BE2C (cell line): ENCODE measurements at regions not wholly inside any gene's neighbourhood (a gene's known extent, or its start where the extent isn't known, plus 50 kb on each side); places are given as distances from the start of the nearest gene placed in this dataset.

Experiments
- DNase-seq: peaks from one replicate; pipeline ENCODE4 v3.0.0-alpha.2; 2020
- H3K27me3 ChIP-seq: fragments of 250-450 bp; sonication (Bioruptor Pico); 2 replicates; pipeline ENCODE4 v1.5.1; 2020; ENCODE audit warnings: mild to moderate bottlenecking
- H3K36me3 ChIP-seq: fragments of 250-450 bp; sonication (Bioruptor Pico); 2 replicates; pipeline ENCODE4 v1.5.1; 2020; ENCODE audit warnings: mild to moderate bottlenecking
- H3K4me1 ChIP-seq: fragments of 250-450 bp; sonication (Bioruptor Pico); 2 replicates; pipeline ENCODE4 v1.5.1; 2020
- H3K4me3 ChIP-seq: 2 replicates; pipeline ENCODE4 v1.5.1; 2011; ENCODE audit warnings: low read depth, low read length
- H3K9me3 ChIP-seq: fragments of 250-450 bp; sonication (Bioruptor Pico); 2 replicates; pipeline ENCODE4 v1.5.1; 2020
- TF ChIP-seq, protein P1 (sequence below): IDR thresholded peaks from 2 replicates; pipeline ENCODE4 v1.5.1; 2012; ENCODE audit warnings: mild to moderate bottlenecking, low read depth, low read length

DNA sequence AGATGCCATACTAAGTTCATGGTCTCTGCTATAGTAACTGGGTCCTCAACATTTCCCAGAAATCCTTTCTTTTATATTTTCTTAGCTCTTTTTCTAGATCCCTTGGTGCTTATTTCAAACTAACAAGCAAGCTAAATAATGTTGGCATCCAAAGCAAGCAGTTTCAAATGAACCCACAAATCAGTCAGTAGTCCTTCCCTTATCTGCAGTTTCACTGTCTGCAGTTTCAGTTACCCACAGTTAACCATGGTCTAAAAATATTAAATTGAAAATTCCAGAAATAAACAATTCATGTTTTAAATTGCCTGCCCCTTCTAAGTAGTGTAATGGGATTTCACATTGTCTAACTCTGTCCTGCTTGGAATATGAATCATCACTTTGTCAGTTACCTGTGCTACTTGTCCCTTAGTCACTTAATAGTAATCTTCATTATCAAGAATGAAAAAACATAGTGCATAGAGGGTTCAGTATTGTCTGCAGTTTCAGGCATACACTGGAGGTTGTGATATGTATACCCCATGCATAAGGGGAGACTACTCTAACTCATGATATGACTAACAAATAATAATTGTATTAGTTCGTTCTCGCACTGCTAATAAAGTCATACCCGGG lies 633.7 kb downstream of the MECOM start:
- TF ChIP-seq, protein P1, sequence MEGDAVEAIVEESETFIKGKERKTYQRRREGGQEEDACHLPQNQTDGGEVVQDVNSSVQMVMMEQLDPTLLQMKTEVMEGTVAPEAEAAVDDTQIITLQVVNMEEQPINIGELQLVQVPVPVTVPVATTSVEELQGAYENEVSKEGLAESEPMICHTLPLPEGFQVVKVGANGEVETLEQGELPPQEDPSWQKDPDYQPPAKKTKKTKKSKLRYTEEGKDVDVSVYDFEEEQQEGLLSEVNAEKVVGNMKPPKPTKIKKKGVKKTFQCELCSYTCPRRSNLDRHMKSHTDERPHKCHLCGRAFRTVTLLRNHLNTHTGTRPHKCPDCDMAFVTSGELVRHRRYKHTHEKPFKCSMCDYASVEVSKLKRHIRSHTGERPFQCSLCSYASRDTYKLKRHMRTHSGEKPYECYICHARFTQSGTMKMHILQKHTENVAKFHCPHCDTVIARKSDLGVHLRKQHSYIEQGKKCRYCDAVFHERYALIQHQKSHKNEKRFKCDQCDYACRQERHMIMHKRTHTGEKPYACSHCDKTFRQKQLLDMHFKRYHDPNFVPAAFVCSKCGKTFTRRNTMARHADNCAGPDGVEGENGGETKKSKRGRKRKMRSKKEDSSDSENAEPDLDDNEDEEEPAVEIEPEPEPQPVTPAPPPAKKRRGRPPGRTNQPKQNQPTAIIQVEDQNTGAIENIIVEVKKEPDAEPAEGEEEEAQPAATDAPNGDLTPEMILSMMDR, result no peak
- DNase-seq, result no peak
- Histone ChIP-seq H3K4me1 (no peaks in the 10 kb centered on the region), H3K36me3 (no peaks in the 10 kb centered on the region), H3K27me3 (no peaks in the 10 kb centered on the region; the same call in 1 of the 2 replicates), H3K4me3 (no peak overlapping the region), H3K9me3 (no peaks in the 10 kb centered on the region)

DNA sequence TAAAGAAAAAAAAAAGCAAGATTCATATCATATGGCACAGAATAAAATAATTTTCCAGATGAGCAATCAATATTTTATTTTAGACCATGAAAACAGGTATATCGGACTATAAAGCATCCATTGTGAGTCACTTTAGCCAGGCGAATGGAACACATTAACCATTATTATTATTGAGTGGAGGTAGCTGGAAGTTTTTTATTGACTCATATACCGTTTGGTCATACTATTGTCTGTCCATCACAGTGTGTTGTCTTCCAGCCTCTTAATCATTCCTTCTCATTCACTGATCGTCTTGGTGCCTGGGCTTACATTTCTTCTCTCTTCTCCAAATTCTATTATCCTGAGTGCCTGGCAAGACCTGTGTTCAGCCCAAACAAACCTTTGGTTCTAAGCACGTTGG lies 634.8 kb downstream of the MECOM start:
- no peaks in the 10 kb centered on the region for H3K9me3 ChIP-seq
- no peaks in the 10 kb centered on the region for H3K4me1 ChIP-seq
- no peak for DNase-seq
- no peaks in the 10 kb centered on the region; the same call in 1 of the 2 replicates for H3K27me3 ChIP-seq
- no peaks in the 10 kb centered on the region for H3K36me3 ChIP-seq
- TF ChIP-seq, protein P1, result no peak
- no peak overlapping the region for H3K4me3 ChIP-seq

DNA sequence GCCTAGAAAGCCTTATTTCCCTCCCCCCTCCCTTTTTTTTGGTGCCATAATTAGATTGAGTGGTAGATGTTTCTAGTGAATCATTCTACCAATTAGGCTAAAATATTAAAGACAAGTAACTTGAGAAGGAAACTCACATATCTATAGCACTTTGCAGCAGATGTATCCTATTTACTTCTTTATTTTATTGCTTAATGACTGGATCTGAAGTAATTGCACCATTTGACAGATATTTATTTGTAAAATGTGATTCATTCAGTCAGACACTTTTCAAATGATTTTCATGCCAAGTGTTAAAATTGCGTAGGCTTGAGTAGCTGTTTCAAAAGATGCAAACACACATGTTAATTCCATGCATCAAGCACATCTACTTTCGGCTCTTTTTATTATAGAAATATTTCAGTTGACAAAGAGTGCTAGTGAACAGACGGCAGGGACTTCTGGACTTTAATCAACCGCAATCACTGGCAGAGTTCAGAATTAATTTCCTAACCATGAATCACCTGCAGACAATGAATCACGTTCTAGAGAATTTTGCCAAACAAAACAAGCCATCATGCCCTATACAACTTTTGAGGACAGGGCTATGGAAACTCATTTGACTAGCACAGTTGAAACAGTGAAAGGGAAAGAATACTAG lies 636.8 kb downstream of the MECOM start:
- Histone ChIP-seq H3K4me3 (no peak overlapping the region), H3K9me3 (no peaks in the 10 kb centered on the region), H3K36me3 (no peaks in the 10 kb centered on the region), H3K4me1 (no peaks in the 10 kb centered on the region), H3K27me3 (no peaks in the 10 kb centered on the region; the same call in 1 of the 2 replicates)
- TF ChIP-seq, protein P1, result no peak
- DNase-seq, result no peak

DNA sequence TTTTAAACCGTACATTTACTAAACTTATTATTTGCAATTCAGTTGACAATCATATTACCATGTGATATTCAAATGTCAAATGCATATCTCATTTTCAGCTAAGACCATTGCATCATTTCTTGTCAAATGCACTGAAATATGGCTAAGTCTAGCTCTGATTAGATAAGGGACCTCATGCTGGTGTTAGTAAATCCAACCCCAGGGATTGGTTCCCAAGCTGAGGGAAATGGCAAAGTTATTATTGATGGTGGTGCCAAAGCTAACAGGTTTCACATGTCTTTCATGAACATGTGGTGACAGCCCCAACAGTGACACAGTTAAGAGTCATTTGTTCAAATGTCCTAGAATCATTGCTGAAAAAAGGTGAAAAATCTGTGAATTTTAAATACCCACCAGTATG lies 641.1 kb downstream of the MECOM start:
- TF ChIP-seq, protein P1, result no peak
- no peaks in the 10 kb centered on the region for H3K36me3 ChIP-seq
- DNase-seq, result no peak
- H3K9me3 ChIP-seq, result no peaks in the 10 kb centered on the region
- H3K4me1 ChIP-seq, result no peaks in the 10 kb centered on the region
- H3K4me3 ChIP-seq, result no peak overlapping the region
- no peaks in the 10 kb centered on the region; the same call in 1 of the 2 replicates for H3K27me3 ChIP-seq

DNA sequence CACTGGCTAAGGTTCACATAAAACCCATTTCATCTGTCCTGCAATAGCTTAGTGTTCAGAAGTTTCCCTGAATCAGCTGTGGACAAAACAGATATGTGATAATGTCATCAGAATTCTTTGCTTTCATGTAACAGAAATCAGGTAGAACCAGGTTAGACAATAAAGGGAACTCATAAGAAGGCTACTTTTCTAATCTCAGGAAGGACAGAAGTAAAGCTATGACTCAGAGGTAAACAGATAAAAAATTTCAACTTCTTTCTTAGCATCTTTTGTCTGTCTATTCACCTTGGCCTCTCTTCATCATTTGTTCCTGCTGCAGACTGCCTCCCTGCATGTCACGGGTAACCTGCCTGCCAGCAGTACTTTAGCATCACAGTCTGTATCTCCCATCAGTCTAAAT lies 643.1 kb downstream of the MECOM start:
- Histone ChIP-seq H3K4me1 (no peaks in the 10 kb centered on the region), H3K27me3 (no peaks in the 10 kb centered on the region), H3K4me3 (no peak overlapping the region), H3K9me3 (no peaks in the 10 kb centered on the region), H3K36me3 (no peaks in the 10 kb centered on the region)
- TF ChIP-seq, protein P1, result no peak
- no peak for DNase-seq

DNA sequence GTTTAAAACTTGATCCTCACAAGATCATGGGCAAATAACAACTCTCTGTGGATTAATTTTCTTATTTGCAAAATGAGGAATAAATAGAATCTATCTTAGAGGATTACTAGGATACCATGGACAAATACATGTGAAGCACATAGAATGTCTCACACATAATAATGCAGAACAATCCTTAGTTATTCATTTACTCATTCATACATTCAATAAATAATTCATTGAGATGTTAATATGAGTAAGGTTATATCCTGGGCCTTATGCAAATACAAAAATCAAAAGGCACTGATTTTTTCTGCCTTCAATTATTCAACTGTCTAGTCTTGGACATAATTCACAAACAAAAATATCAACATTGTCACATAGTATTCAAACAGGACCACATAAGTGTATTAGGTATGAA lies 654.1 kb downstream of the MECOM start:
- Histone ChIP-seq H3K4me1 (no peaks in the 10 kb centered on the region), H3K4me3 (no peak overlapping the region), H3K36me3 (no peaks in the 10 kb centered on the region), H3K27me3 (no peaks in the 10 kb centered on the region), H3K9me3 (no peaks in the 10 kb centered on the region)
- DNase-seq, result no peak
- TF ChIP-seq, protein P1, result no peak
